ENCODE measurements at regions not wholly inside any gene's neighbourhood (a gene's known extent, or its start where the extent isn't known, plus 50 kb on each side); places are given as distances from the start of the nearest gene placed in this dataset.

DNA sequence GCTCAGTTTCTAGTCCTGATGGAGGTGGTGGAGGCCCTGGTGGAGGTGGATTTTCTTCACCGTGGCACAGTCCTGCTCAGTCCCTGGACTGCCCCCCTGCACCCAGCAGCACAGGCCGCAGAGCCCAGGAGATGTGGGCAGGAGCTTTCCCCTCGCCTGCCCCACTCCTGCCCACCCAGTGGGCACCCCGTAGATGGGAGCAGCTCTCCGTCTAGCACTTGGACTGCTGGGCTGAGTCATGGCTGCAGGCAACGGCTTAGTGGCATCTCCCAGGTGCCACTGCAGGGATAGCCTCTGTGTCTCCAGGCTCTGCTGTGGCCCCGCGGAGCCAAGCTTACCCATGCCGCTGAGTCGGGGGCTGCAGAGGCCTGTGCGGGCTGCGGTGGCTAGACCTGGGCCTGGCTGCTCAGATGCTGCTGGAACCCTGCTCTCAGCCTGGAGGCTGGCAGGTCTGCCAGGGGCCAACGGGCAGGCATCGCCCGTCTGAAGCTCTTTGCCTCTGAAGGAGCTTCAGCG, 92.3 kb upstream of the CTDP1 start:
- intact Hi-C loops (cut with DNase I, micrococcal nuclease), result no loop called here
- TF ChIP-seq, protein P1, sequence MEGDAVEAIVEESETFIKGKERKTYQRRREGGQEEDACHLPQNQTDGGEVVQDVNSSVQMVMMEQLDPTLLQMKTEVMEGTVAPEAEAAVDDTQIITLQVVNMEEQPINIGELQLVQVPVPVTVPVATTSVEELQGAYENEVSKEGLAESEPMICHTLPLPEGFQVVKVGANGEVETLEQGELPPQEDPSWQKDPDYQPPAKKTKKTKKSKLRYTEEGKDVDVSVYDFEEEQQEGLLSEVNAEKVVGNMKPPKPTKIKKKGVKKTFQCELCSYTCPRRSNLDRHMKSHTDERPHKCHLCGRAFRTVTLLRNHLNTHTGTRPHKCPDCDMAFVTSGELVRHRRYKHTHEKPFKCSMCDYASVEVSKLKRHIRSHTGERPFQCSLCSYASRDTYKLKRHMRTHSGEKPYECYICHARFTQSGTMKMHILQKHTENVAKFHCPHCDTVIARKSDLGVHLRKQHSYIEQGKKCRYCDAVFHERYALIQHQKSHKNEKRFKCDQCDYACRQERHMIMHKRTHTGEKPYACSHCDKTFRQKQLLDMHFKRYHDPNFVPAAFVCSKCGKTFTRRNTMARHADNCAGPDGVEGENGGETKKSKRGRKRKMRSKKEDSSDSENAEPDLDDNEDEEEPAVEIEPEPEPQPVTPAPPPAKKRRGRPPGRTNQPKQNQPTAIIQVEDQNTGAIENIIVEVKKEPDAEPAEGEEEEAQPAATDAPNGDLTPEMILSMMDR (IDR thresholded peaks at IDR 0.05), result no peak
- Histone ChIP-seq H3K9me3 (no peaks in the 10 kb centered on the region), H3K4me1 (ENCODE audit: low read depth) (peaks cover 7% of the 10 kb centered on the region), H3K4me3 (no peak overlapping the region), H3K36me3 (ENCODE audit: low read depth) (no peaks in the 10 kb centered on the region)
- ATAC-seq (no peak), DNase-seq (peak in 2 of 3 donors; percentile 12 to 36)

DNA sequence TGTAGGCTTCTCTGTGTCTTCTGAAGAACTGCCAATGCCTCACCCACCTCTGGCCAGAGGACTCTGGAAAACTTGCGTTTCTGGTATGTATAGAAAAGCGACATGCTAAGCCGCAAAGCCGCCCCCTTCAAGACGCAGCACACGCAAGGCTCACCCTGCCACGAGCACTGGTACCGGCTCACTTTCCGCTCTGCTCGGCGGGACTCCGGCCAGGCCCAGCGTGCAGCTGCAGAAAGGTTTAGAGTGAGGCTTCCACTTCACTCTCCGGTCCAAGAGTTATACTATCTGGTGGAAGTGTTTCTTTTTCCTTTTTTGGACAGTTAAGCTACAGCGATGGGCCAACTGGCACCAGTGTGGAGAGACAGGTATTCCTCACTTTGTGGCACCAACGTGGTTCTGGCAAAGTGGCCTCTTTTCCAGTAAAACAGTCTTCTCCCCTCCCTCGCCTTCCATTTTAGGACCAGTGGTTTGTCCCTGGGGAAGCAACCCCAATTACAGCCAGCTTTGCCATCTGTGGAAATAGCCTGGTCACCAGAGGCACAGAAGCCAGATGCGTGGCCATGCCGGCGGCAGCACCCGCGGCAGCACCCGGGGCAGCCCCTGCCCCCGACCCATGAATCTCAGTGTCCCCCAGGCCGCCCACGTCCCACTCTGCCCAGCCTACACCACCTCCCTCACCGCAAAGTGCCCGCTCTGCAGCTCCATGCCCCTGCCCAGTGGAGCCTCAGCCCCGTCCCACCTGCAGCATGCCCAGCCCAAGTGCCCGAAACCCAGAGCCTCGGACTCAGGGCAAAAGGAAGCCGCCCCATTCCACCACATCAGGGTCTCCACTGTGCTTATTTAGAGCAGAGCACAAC, 91.6 kb upstream of the CTDP1 start:
- no peak overlapping the region for H3K4me3 ChIP-seq
- H3K9me3 ChIP-seq, result no peaks in the 10 kb centered on the region
- H3K36me3 ChIP-seq (ENCODE audit: low read depth), result no peaks in the 10 kb centered on the region
- DNase-seq, result peak in 1 of 3 donors; percentile 45
- intact Hi-C loops (cut with DNase I, micrococcal nuclease), result no loop called here
- TF ChIP-seq, protein P1 (IDR thresholded peaks at IDR 0.05), result no peak
- ATAC-seq, result no peak
- H3K4me1 ChIP-seq (ENCODE audit: low read depth), result peaks cover 7% of the 10 kb centered on the region

DNA sequence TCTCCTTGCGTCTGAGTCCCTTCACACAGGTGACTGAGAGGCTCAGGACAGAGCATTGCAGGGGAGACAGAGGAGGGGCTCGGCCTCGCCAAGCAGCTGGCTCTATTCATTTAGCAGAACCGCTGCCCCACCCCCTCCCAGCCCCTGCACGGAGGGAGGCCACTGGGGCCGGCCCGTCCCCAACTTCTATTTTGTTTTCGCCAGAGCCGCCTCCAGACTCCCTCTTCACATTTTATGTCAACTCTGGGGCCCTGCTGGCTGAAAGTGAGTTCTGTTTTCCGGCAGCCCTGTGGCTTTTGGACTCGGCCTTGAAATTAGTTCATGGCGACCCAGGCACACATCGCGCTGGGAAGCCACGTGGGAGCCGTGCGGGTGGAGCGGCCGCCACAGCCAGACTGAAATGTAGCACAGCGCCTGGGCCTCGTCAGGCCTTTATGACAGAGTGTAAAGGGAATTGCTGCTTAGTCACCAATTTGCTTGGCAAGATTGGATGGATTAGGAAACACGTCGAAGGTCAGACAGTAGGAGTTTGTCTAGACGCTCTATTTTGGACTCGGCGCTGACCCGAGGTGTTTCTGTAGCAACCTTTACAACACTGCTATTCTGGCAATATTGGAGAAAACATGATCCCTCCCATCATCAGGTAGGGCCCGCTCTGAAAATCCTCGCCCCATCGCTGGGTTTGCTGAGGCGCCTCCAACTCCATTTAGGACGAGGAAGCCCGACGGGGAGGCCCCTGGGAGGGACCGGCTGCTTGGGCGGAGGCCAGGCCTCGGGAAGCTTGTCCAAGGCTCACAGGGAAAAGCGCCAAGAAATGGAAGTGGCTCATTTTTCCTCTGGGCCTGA, 90.7 kb upstream of the CTDP1 start:
- Histone ChIP-seq H3K9me3 (no peaks in the 10 kb centered on the region), H3K4me1 (ENCODE audit: low read depth) (peaks cover 7% of the 10 kb centered on the region), H3K36me3 (ENCODE audit: low read depth) (no peaks in the 10 kb centered on the region), H3K4me3 (no peak overlapping the region)
- ATAC-seq (peak; percentile 71), DNase-seq (peak; percentile 59 to 77 (median 61))
- TF ChIP-seq, protein P1 (IDR thresholded peaks at IDR 0.05), result no peak
- intact Hi-C loops (cut with DNase I, micrococcal nuclease), result no loop called here

DNA sequence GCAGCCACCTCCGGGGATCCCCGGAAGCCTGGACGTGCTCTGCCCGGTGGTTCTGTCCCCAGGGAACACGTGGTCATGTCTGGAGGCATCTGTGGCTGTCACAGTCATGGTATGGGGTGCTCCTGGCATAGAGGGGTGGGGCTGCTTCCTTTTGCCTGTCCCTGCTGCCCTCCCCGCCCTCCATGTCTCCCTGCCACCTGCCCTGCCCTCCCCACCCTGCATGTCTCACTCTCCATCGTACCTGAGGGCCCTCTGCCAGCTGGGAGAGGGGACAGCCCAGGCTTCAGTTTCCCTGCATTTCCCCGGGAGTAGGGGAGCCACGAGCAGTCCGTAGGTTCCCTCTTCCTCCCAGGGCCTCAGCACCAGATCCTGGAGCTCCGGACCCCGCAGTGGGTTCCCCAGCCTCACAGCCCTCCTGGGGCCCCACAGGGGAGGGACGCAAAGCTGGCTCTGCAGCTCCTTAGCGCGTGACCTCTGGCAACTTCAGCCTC, 90.0 kb upstream of the CTDP1 start:
- H3K4me3 ChIP-seq, result no peak overlapping the region
- TF ChIP-seq, protein P1 (IDR thresholded peaks at IDR 0.05), result no peak
- intact Hi-C loops (cut with DNase I, micrococcal nuclease), result no loop called here
- H3K9me3 ChIP-seq, result no peaks in the 10 kb centered on the region
- no peaks in the 10 kb centered on the region for H3K36me3 ChIP-seq (ENCODE audit: low read depth)
- DNase-seq, result peak in 1 of 3 donors; percentile 39
- peaks cover 7% of the 10 kb centered on the region for H3K4me1 ChIP-seq (ENCODE audit: low read depth)
- ATAC-seq, result no peak

DNA sequence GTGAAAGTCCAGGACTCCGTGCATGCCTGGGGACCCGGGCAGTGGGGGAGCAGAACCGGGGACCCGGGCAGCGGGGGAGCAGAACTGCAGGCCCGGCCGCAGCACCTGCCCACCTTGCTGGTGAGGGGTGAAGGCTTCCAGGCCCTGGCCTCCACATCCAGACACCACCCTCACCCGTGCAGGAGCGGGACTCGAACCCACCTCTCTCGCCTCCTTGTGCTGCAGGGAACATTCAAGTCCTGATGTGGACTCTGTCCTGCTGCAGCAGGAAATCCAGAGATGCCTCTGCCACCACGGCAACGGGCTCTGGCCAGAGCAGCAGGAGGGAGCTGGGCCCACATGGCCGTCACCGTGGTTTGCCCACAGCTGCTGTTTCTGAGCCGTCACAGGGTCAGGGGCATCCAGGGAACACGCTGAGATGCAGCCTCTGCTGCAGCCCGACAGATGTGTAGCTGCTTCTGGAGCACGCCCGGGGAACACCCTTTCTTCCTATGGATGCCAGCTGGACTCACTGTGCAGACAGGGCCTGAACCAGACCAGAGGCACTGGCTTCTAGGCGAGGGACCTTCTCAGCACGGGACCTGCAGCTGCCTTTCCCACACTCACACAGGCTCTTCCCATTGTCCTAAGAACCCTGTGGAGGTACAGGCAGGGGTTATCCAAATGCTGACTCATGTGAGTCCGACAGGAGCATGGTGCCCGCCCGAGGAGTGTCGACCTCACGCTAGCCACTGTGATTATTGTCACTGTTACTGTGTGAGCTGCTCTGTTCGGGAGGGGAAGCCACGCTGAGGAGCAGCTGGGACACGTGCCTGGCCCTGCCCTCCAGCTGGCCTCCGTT, 89.2 kb upstream of the CTDP1 start:
- intact Hi-C loops (cut with DNase I, micrococcal nuclease), result no loop called here
- no peak overlapping the region for H3K4me3 ChIP-seq
- no peak for ATAC-seq
- DNase-seq, result peak in 1 of 3 donors; percentile 36
- no peaks in the 10 kb centered on the region for H3K36me3 ChIP-seq (ENCODE audit: low read depth)
- TF ChIP-seq, protein P1 (IDR thresholded peaks at IDR 0.05), result no peak
- H3K9me3 ChIP-seq, result no peaks in the 10 kb centered on the region
- peaks cover 7% of the 10 kb centered on the region for H3K4me1 ChIP-seq (ENCODE audit: low read depth)

Data from mucosa of descending colon (tissue), 3 donors.